NCI-H446 treated with DMSO at 0.1 percent for 48 hours (cell line): ENCODE measurements at regions not wholly inside any gene's neighbourhood (a gene's known extent, or its start where the extent isn't known, plus 50 kb on each side); places are given as distances from the start of the nearest gene placed in this dataset.
"Not testable (repeated sequence)": the region's sequence is repeated elsewhere in the genome, so short reads cannot be mapped to it uniquely, and the experiment has no call there.

Experiments used
- DNase-seq: peaks from one replicate; lab custom pipeline; 2025; lab: John Stamatoyannopoulos, UW

GRCh38 chr12:114501474-114501807, 95.5 kb upstream of the TBX5 start:
- DNase-seq = no peak

- no peak for DNase-seq
Observed at GRCh38 chr12:114500775-114501473, 95.0 kb upstream of the TBX5 start.

- no peak for DNase-seq
Observed at GRCh38 chr12:114500131-114500530, 94.2 kb upstream of the TBX5 start.

DNA sequence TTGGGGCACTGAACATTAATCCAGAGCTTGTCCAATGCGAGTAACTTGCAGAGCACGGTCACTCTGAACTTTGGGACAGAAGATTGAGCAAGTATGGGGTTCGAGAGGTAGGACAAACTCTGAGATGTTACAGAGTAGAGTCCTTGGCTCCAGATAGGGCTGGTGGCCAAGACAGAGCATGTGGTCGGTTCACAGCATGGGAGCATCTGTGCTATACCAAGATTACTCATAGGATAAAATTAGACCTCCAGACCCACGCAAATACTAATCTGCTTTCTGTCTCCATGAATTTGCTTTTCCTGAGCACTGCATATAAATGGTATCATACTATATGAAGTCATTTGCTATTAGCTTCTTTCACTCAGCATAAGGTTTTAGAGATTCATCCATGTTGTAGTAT, 93.4 kb upstream of the TBX5 start:
- no peak for DNase-seq

GRCh38 chr12:114491916-114492315, 86.0 kb upstream of the TBX5 start:
- DNase-seq = no peak

GRCh38 chr12:114484822-114485459, 79.0 kb upstream of the TBX5 start:
- DNase-seq = not testable (repeated sequence)

DNA sequence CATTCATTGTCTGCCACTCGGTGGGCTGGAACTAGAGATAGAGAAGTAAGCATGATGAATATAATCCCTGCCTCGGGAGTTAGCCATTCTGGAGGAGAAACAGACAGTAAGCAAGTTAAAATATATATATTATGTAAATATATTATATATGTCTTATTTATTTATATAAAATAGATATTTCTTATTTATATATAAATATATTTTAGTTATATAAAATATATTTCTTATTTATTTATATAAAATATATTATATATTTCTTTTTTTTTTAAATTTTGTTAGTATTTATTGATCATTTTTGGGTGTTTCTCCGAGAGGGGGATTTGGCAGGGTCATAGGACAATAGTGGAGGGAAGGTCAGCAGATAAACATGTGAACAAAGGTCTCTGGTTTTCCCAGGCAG, 78.1 kb upstream of the TBX5 start:
- DNase-seq = no peak

DNA sequence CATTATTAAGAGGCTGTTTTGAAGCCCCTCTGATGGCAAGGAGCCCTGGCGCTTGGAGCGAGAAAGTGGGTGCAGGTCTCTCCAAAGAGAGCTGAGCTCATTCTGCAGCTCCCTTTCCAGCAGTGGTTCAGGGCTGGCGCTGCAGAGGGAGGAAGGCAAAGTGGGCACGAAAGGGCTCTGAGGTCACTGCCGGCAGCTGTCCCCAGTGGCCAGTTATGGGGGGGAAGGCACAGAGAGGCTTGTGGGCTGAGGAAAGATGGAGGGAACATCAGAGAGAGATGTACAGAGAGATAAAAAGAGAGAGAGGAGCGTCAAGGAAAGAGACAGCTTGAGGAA, 75.2 kb upstream of the TBX5 start:
- no peak for DNase-seq

- no peak for DNase-seq
Observed at GRCh38 chr12:114480337-114481199, 74.6 kb upstream of the TBX5 start.

DNA sequence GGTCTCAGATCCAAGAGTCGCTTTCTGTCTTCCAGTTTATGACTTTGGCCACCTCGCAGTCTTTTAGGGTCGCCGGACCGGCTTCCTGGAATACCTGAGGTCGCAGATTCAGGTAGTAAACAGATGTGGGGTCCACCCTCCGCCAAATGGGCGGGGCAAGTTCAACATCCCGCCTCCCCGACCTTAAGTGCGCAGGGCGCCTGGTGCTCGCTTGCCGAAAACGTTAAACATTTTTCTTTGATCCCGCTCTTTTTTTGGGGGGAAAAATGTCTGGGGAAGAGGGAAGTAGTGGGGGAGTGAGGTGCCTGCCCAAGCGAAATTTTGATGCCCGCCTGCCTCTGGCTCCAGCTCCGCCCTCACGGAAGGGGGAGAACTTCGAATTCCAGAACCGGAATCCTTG, 73.9 kb upstream of the TBX5 start:
- no peak for DNase-seq

DNA sequence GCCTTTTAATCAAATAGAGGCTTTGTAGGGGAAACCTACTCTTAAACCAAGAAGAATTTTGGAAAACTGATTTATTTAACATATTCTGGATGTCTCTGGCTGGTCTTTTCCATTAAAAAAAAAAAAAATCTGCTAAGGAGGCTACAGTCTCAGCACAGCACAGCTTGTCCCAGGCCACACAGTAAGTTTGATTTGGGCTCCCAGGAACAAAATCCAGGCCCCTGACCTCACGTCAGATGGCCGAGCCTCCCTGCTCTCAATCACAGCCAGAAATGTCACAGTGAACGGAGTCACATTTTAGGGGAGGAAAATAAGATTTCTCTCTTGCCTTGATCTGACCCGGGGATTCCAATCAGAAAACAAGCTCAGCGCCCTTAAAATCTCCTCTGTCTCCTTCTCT, 72.9 kb upstream of the TBX5 start:
- no peak for DNase-seq

GRCh38 chr12:114477989-114478395, 72.0 kb upstream of the TBX5 start:
- no peak for DNase-seq

DNA sequence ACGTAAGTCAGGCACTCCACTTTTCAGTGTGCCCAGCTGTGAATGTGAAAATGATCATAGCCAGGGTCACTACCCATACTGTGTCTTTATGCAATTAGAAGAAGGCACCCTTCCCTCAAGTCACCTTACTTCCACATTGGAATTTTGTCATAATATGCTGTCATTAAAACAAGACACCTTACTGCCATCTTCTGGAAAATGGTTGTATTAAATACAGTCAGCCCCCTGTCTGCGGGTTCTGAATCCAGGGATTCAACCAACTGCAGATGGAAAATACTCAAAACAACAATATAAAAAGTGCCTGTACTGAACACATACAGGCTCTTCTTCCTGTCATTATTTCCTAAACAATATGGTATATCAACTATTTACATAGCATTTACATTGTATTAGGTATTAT, 70.2 kb upstream of the TBX5 start:
- DNase-seq = no peak

DNA sequence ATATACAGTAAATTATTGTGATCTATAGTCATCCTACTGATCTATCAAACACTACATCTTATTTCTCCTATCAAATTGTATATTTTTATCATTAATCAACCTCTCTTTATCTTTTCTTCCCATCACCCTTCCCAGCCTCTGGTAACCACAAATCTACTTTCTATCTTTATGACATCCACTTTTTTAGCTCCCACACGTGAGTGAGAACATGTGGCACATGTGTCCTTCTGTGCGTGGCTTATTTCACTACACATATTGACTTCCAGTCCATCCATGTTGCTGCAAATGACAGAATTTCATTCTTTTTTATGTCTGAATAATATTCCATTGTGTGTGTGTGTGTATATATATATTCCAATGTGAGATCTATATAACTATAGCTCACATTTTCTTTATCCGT, 67.8 kb upstream of the TBX5 start:
- DNase-seq = no peak

GRCh38 chr12:114473018-114473417, 67.1 kb upstream of the TBX5 start:
- no peak for DNase-seq

DNA sequence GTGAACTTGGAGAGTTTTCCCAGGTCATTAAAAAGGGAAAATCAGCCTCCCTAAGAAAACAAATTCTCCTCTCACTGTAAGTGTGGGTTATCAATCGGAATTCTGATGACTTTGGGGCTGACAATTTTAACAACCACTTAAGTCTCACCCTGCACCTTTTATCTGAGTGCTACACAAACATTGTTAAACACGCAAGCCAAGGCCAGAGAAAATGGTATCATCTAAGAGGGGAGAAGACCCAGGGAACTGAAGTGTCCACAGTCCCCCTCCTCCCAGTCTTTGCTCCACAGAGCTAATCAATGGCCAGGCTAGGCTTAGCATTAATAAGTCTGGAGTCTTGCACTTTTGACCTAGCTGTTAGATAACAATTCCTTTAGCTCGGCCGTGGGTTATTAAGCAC, 51.7 kb upstream of the TBX5 start:
- DNase-seq = no peak
